Stimulated activated naive CD8-positive, alpha-beta T cell treated with anti-CD3 and anti-CD28 coated beads, Interleukin-15, Interleukin-2, amounts not matched to agents 100 ng/mL and 50 ng/mL, for 24 hours (primary cell): ENCODE measurements at regions not wholly inside any gene's neighbourhood (a gene's known extent, or its start where the extent isn't known, plus 50 kb on each side); places are given as distances from the start of the nearest gene placed in this dataset.
"Not testable (repeated sequence)": the region's sequence is repeated elsewhere in the genome, so short reads cannot be mapped to it uniquely, and the experiment has no call there.

Experiments used
- H3K27ac Mint-ChIP-seq: one replicate; pipeline ENCODE4 v1.8.0; 2021; ENCODE audit warnings: mild to moderate bottlenecking, mixed read lengths
- H3K27me3 Mint-ChIP-seq: one replicate; pipeline ENCODE4 v1.8.0; 2021; ENCODE audit warnings: mixed read lengths
- H3K36me3 Mint-ChIP-seq: one replicate; pipeline ENCODE4 v1.8.0; 2021; ENCODE audit warnings: low read depth, mixed read lengths
- H3K4me1 Mint-ChIP-seq: one replicate; pipeline ENCODE4 v1.8.0; 2021; ENCODE audit warnings: low read depth, mixed read lengths
- H3K4me3 Mint-ChIP-seq: one replicate; pipeline ENCODE4 v1.8.0; 2021; ENCODE audit warnings: mild to moderate bottlenecking, mixed read lengths
- H3K9me3 Mint-ChIP-seq: one replicate; pipeline ENCODE4 v1.8.0; 2021; ENCODE audit warnings: mixed read lengths

GRCh38 chr17:33927732-33928133, 327.4 kb upstream of the CCL2 start:
- H3K4me1 Mint-ChIP-seq: no peaks in the 10 kb centered on the region
- no peaks in the 10 kb centered on the region for H3K36me3 Mint-ChIP-seq
- H3K27me3 Mint-ChIP-seq: peaks cover 2% of the 10 kb centered on the region
- H3K27ac Mint-ChIP-seq: no peak overlapping the region
- no peaks in the 10 kb centered on the region for H3K9me3 Mint-ChIP-seq
- H3K4me3 Mint-ChIP-seq: no peak overlapping the region

GRCh38 chr17:33929181-33929724, 325.8 kb upstream of the CCL2 start:
- no peak overlapping the region for H3K4me3 Mint-ChIP-seq
- H3K27ac Mint-ChIP-seq: no peak overlapping the region
- H3K36me3 Mint-ChIP-seq: no peaks in the 10 kb centered on the region
- H3K4me1 Mint-ChIP-seq: no peaks in the 10 kb centered on the region
- peaks cover 4% of the 10 kb centered on the region for H3K27me3 Mint-ChIP-seq
- no peaks in the 10 kb centered on the region for H3K9me3 Mint-ChIP-seq

GRCh38 chr17:33931148-33931814, 323.8 kb upstream of the CCL2 start:
- not testable (repeated sequence) for H3K27ac Mint-ChIP-seq, H3K9me3 Mint-ChIP-seq, H3K27me3 Mint-ChIP-seq, H3K36me3 Mint-ChIP-seq, H3K4me3 Mint-ChIP-seq, H3K4me1 Mint-ChIP-seq

- H3K27me3 Mint-ChIP-seq: peaks cover 4% of the 10 kb centered on the region
- no peaks in the 10 kb centered on the region for H3K4me1 Mint-ChIP-seq
- no peaks in the 10 kb centered on the region for H3K9me3 Mint-ChIP-seq
- H3K4me3 Mint-ChIP-seq: no peak overlapping the region
- no peaks in the 10 kb centered on the region for H3K36me3 Mint-ChIP-seq
- H3K27ac Mint-ChIP-seq: no peak overlapping the region
Observed at GRCh38 chr17:33932996-33933395, 322.1 kb upstream of the CCL2 start.

- Mint-ChIP-seq H3K4me3 (no peak overlapping the region), H3K9me3 (no peaks in the 10 kb centered on the region), H3K36me3 (no peaks in the 10 kb centered on the region), H3K27me3 (peaks cover 4% of the 10 kb centered on the region), H3K4me1 (no peaks in the 10 kb centered on the region), H3K27ac (no peak overlapping the region)
Observed at GRCh38 chr17:33933576-33933975, 321.5 kb upstream of the CCL2 start.

GRCh38 chr17:33934696-33935095, 320.4 kb upstream of the CCL2 start:
- Mint-ChIP-seq H3K27ac (no peak overlapping the region), H3K4me1 (no peaks in the 10 kb centered on the region), H3K4me3 (no peak overlapping the region), H3K27me3 (peaks cover 4% of the 10 kb centered on the region), H3K9me3 (no peaks in the 10 kb centered on the region), H3K36me3 (no peaks in the 10 kb centered on the region)

- Mint-ChIP-seq H3K4me1 (no peaks in the 10 kb centered on the region), H3K4me3 (no peak overlapping the region), H3K27ac (no peak overlapping the region), H3K36me3 (no peaks in the 10 kb centered on the region), H3K9me3 (no peaks in the 10 kb centered on the region), H3K27me3 (peaks cover 4% of the 10 kb centered on the region)
Observed at GRCh38 chr17:33935822-33936221, 319.3 kb upstream of the CCL2 start.

GRCh38 chr17:33936764-33937163, 318.3 kb upstream of the CCL2 start:
- Mint-ChIP-seq H3K36me3 (no peaks in the 10 kb centered on the region), H3K27me3 (peaks cover 4% of the 10 kb centered on the region), H3K4me1 (no peaks in the 10 kb centered on the region), H3K4me3 (no peak overlapping the region), H3K9me3 (no peaks in the 10 kb centered on the region), H3K27ac (no peak overlapping the region)

- no peak overlapping the region for H3K27ac Mint-ChIP-seq
- no peaks in the 10 kb centered on the region for H3K4me1 Mint-ChIP-seq
- H3K4me3 Mint-ChIP-seq: no peak overlapping the region
- H3K9me3 Mint-ChIP-seq: no peaks in the 10 kb centered on the region
- H3K27me3 Mint-ChIP-seq: no peaks in the 10 kb centered on the region
- H3K36me3 Mint-ChIP-seq: no peaks in the 10 kb centered on the region
Observed at GRCh38 chr17:33939959-33940358, 315.1 kb upstream of the CCL2 start.

- no peaks in the 10 kb centered on the region for H3K27me3 Mint-ChIP-seq
- H3K9me3 Mint-ChIP-seq: no peaks in the 10 kb centered on the region
- H3K4me3 Mint-ChIP-seq: no peak overlapping the region
- H3K36me3 Mint-ChIP-seq: no peaks in the 10 kb centered on the region
- no peak overlapping the region for H3K27ac Mint-ChIP-seq
- H3K4me1 Mint-ChIP-seq: no peaks in the 10 kb centered on the region
Observed at GRCh38 chr17:33940769-33941370, 314.2 kb upstream of the CCL2 start.

GRCh38 chr17:33941744-33942143, 313.3 kb upstream of the CCL2 start:
- Mint-ChIP-seq H3K4me3 (no peak overlapping the region), H3K27me3 (no peaks in the 10 kb centered on the region), H3K9me3 (no peaks in the 10 kb centered on the region), H3K4me1 (no peaks in the 10 kb centered on the region), H3K27ac (no peak overlapping the region), H3K36me3 (no peaks in the 10 kb centered on the region)

- no peaks in the 10 kb centered on the region for H3K36me3 Mint-ChIP-seq
- no peaks in the 10 kb centered on the region for H3K27me3 Mint-ChIP-seq
- H3K4me1 Mint-ChIP-seq: no peaks in the 10 kb centered on the region
- no peak overlapping the region for H3K27ac Mint-ChIP-seq
- no peaks in the 10 kb centered on the region for H3K9me3 Mint-ChIP-seq
- no peak overlapping the region for H3K4me3 Mint-ChIP-seq
Observed at GRCh38 chr17:33942414-33942813, 312.7 kb upstream of the CCL2 start.

- Mint-ChIP-seq H3K9me3 (no peaks in the 10 kb centered on the region), H3K27ac (no peak overlapping the region), H3K4me1 (no peaks in the 10 kb centered on the region), H3K36me3 (no peaks in the 10 kb centered on the region), H3K27me3 (no peaks in the 10 kb centered on the region), H3K4me3 (no peak overlapping the region)
Observed at GRCh38 chr17:33944412-33944811, 310.7 kb upstream of the CCL2 start.

- H3K27ac Mint-ChIP-seq: no peak overlapping the region
- H3K36me3 Mint-ChIP-seq: no peaks in the 10 kb centered on the region
- H3K4me3 Mint-ChIP-seq: no peak overlapping the region
- H3K27me3 Mint-ChIP-seq: no peaks in the 10 kb centered on the region
- H3K4me1 Mint-ChIP-seq: no peaks in the 10 kb centered on the region
- H3K9me3 Mint-ChIP-seq: no peaks in the 10 kb centered on the region
Observed at GRCh38 chr17:33944826-33945225, 310.3 kb upstream of the CCL2 start.

GRCh38 chr17:33945646-33946546, 309.2 kb upstream of the CCL2 start:
- H3K4me3 Mint-ChIP-seq: no peak overlapping the region
- H3K9me3 Mint-ChIP-seq: no peaks in the 10 kb centered on the region
- no peaks in the 10 kb centered on the region for H3K36me3 Mint-ChIP-seq
- H3K27ac Mint-ChIP-seq: no peak overlapping the region
- no peaks in the 10 kb centered on the region for H3K27me3 Mint-ChIP-seq
- no peaks in the 10 kb centered on the region for H3K4me1 Mint-ChIP-seq
